DMS114 treated with DMSO at 0.1 percent for 48 hours (cell line): ENCODE measurements at regions not wholly inside any gene's neighbourhood (a gene's known extent, or its start where the extent isn't known, plus 50 kb on each side); places are given as distances from the start of the nearest gene placed in this dataset.

Source experiments
- DNase-seq: peaks from one replicate; lab custom pipeline; 2025; ENCODE audit not compliant: unreplicated experiment; lab: John Stamatoyannopoulos, UW

- no peak for DNase-seq
Observed at GRCh38 chr14:56870336-56870735, 60.1 kb upstream of the OTX2 start.

GRCh38 chr14:56868660-56869059 is 58.4 kb upstream of the OTX2 start:
- no peak for DNase-seq

- no peak for DNase-seq
Observed at GRCh38 chr14:56862836-56863235, 52.6 kb upstream of the OTX2 start.

GRCh38 chr14:56860441-56860840 is 50.2 kb upstream of the OTX2 start:
- no peak for DNase-seq
